HG03575 (cell line): ENCODE measurements at regions not wholly inside any gene's neighbourhood (a gene's known extent, or its start where the extent isn't known, plus 50 kb on each side); places are given as distances from the start of the nearest gene placed in this dataset.
"Not testable (repeated sequence)": the region's sequence is repeated elsewhere in the genome, so short reads cannot be mapped to it uniquely, and the experiment has no call there.

Experiments
- ATAC-seq: cut with Tn5 transposase; IDR thresholded peaks from one replicate; pipeline ENCODE4 v1.9.1; 2021; ENCODE audit not compliant: unreplicated experiment, insufficient number of reproducible peaks, low FRiP score; ENCODE audit errors: extremely low read depth

- no peak for ATAC-seq
Observed at GRCh38 chr18:65671621-65672415, 79.0 kb upstream of the CDH7 start.

- not testable (repeated sequence) for ATAC-seq
Observed at GRCh38 chr18:65670145-65670544, 80.7 kb upstream of the CDH7 start.

- ATAC-seq = no peak
Observed at GRCh38 chr18:65661391-65661790, 89.4 kb upstream of the CDH7 start.

GRCh38 chr18:65659912-65660311, 90.9 kb upstream of the CDH7 start:
- no peak for ATAC-seq

- no peak for ATAC-seq
Observed at GRCh38 chr18:65659312-65659711, 91.5 kb upstream of the CDH7 start.

- no peak for ATAC-seq
Observed at GRCh38 chr18:65651192-65651591, 99.6 kb upstream of the CDH7 start.

GRCh38 chr18:65632236-65632635, 118.6 kb upstream of the CDH7 start:
- no peak for ATAC-seq

- no peak for ATAC-seq
Observed at GRCh38 chr18:65631766-65632165, 119.0 kb upstream of the CDH7 start.

GRCh38 chr18:65628390-65628789, 122.4 kb upstream of the CDH7 start:
- no peak for ATAC-seq

GRCh38 chr18:65623676-65624075, 127.1 kb upstream of the CDH7 start:
- no peak for ATAC-seq

- ATAC-seq = no peak
Observed at GRCh38 chr18:65622436-65622835, 128.4 kb upstream of the CDH7 start.

GRCh38 chr18:65620076-65620696, 130.6 kb upstream of the CDH7 start:
- ATAC-seq = no peak

- no peak for ATAC-seq
Observed at GRCh38 chr18:65610939-65611338, 139.9 kb upstream of the CDH7 start.

- ATAC-seq = no peak
Observed at GRCh38 chr18:65608471-65608870, 142.3 kb upstream of the CDH7 start.

- no peak for ATAC-seq
Observed at GRCh38 chr18:65607161-65607560, 143.7 kb upstream of the CDH7 start.

- ATAC-seq = no peak
Observed at GRCh38 chr18:65606551-65607130, 144.2 kb upstream of the CDH7 start.

GRCh38 chr18:65605352-65605751, 145.5 kb upstream of the CDH7 start:
- not testable (repeated sequence) for ATAC-seq

GRCh38 chr18:65601775-65602174, 149.0 kb upstream of the CDH7 start:
- ATAC-seq = no peak

GRCh38 chr18:65592435-65592834, 158.4 kb upstream of the CDH7 start:
- ATAC-seq = no peak

GRCh38 chr18:65587491-65587890, 163.3 kb upstream of the CDH7 start:
- ATAC-seq = no peak
